Loucy (cell line): ENCODE measurements at regions not wholly inside any gene's neighbourhood (a gene's known extent, or its start where the extent isn't known, plus 50 kb on each side); places are given as distances from the start of the nearest gene placed in this dataset.

Source experiments
- H2AFZ ChIP-seq: fragments of 200-600 bp; sonication (generic); 2 replicates; pipeline ENCODE4 v1.6.0; 2016; ENCODE audit warnings: antibody characterized with exemption, mild to moderate bottlenecking, low read length, moderate library complexity
- H3F3A ChIP-seq: fragments of 200-600 bp; 2 replicates; pipeline ENCODE4 v1.6.0; 2016; ENCODE audit warnings: antibody characterized with exemption, low read depth, mild to moderate bottlenecking
- H3K27me3 ChIP-seq: fragments of 200-600 bp; sonication (generic); 2 replicates; pipeline ENCODE4 v1.6.1; 2014; ENCODE audit warnings: low read length, mild to moderate bottlenecking; ENCODE audit not compliant: insufficient read depth, poor library complexity, severe bottlenecking
- H3K36me3 ChIP-seq: fragments of 200-600 bp; sonication (generic); 2 replicates; pipeline ENCODE4 v1.6.1; 2016; ENCODE audit warnings: low read length; ENCODE audit not compliant: insufficient read depth
- H3K4me1 ChIP-seq: fragments of 200-600 bp; sonication (generic); 2 replicates; pipeline ENCODE4 v1.5.1; 2014; ENCODE audit warnings: low read length, mild to moderate bottlenecking; ENCODE audit not compliant: insufficient read depth, poor library complexity, severe bottlenecking
- H3K4me2 ChIP-seq: fragments of 200-600 bp; sonication (generic); 2 replicates; pipeline ENCODE4 v1.6.0; 2014; ENCODE audit warnings: antibody characterized with exemption, low read length, low read depth, mild to moderate bottlenecking; ENCODE audit not compliant: poor library complexity, severe bottlenecking
- H3K4me3 ChIP-seq: fragments of 200-600 bp; sonication (generic); 2 replicates; pipeline ENCODE4 v1.5.1; 2014; ENCODE audit warnings: low read length, mild to moderate bottlenecking, mixed read lengths; ENCODE audit not compliant: poor library complexity, severe bottlenecking
- H3K79me2 ChIP-seq: fragments of 200-600 bp; sonication (generic); 2 replicates; pipeline ENCODE4 v1.6.1; 2014; ENCODE audit warnings: low read length; ENCODE audit not compliant: insufficient read depth
- H3K9ac ChIP-seq: fragments of 200-600 bp; sonication (generic); 2 replicates; pipeline ENCODE4 v1.6.0; 2014; ENCODE audit warnings: mild to moderate bottlenecking, low read depth, low read length, moderate library complexity; ENCODE audit not compliant: poor library complexity, severe bottlenecking
- H3K9me2 ChIP-seq: fragments of 200-600 bp; sonication (generic); replicated peaks from 2 replicates; pipeline ENCODE4 v1.6.1; 2016; ENCODE audit warnings: low read depth, low read length, mixed read lengths
- H3K9me3 ChIP-seq: fragments of 200-600 bp; sonication (generic); 2 replicates; pipeline ENCODE4 v1.6.1; 2014; ENCODE audit warnings: mild to moderate bottlenecking, antibody characterized with exemption, low read length, low read depth; ENCODE audit not compliant: insufficient read depth
- H4K20me1 ChIP-seq: fragments of 200-600 bp; sonication (generic); 2 replicates; pipeline ENCODE4 v1.6.0; 2014; ENCODE audit warnings: antibody characterized with exemption, low read length, mild to moderate bottlenecking; ENCODE audit not compliant: insufficient read depth, poor library complexity, severe bottlenecking
- EZH2phosphoT487 ChIP-seq: fragments of 200-600 bp; IDR thresholded peaks from 2 replicates; pipeline ENCODE4 v1.6.1; 2018; ENCODE audit warnings: antibody characterized with exemption, mild to moderate bottlenecking, moderate library complexity, borderline replicate concordance
- TF ChIP-seq, protein P1 (sequence below): fragments of 200-600 bp; sonication (generic); conservative IDR thresholded peaks from 2 replicates; pipeline ENCODE4 v1.5.1; 2014; ENCODE audit warnings: mild to moderate bottlenecking, antibody characterized with exemption, low read length

DNA sequence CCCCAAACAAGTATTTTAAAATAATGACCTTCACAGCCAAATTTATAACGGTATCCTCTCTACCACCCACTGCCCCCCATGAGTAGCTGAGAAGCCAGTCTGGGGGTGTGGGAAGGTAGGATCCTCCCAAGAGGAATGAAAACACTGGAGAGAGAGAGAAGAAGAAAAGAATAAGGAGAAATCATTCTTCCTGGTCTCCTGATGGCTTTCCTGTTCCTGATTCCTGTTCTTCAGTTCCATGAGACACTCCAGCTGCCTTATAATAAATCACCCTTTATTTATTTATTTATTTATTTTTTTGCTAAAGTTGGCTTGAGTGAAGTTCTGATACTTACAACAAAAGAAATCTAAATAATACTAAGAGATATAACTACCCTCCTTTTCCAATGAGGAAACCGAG is 56.4 kb upstream of the FAM20A start:
- Histone ChIP-seq H3K36me3 (no peaks in the 10 kb centered on the region), H3K4me2 (no peak overlapping the region), H2AFZ (no peak overlapping the region), H3K9me3 (no peaks in the 10 kb centered on the region), H3K9me2 (no peaks in the 10 kb centered on the region), H3K27me3 (no peaks in the 10 kb centered on the region), H3K79me2 (no peaks in the 10 kb centered on the region), H3K4me1 (no peaks in the 10 kb centered on the region), H3K4me3 (no peak overlapping the region), H3K9ac (no peak overlapping the region), H3F3A (no peaks in the 10 kb centered on the region), H4K20me1 (no peaks in the 10 kb centered on the region)
- TF ChIP-seq EZH2phosphoT487: no peak
- TF ChIP-seq, protein P1, sequence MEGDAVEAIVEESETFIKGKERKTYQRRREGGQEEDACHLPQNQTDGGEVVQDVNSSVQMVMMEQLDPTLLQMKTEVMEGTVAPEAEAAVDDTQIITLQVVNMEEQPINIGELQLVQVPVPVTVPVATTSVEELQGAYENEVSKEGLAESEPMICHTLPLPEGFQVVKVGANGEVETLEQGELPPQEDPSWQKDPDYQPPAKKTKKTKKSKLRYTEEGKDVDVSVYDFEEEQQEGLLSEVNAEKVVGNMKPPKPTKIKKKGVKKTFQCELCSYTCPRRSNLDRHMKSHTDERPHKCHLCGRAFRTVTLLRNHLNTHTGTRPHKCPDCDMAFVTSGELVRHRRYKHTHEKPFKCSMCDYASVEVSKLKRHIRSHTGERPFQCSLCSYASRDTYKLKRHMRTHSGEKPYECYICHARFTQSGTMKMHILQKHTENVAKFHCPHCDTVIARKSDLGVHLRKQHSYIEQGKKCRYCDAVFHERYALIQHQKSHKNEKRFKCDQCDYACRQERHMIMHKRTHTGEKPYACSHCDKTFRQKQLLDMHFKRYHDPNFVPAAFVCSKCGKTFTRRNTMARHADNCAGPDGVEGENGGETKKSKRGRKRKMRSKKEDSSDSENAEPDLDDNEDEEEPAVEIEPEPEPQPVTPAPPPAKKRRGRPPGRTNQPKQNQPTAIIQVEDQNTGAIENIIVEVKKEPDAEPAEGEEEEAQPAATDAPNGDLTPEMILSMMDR: no peak

DNA sequence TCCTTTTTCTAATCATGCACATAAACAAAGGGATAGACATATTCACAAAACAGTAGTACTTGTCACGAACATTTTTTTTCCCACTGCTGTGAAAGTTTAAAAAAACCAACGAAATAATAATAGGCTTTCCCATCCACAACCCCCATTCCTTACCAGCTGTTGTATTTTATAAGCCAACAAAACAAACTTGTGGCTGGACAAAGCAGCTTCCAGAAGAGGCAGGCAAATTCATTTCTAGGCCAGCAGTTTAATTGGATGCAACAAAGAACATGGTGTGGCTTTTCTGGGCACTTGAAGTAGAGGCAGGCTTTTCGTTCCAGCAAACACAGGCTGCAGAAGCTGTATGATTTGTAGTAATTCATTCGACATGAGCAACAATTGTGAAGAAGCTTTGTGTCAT is 56.0 kb upstream of the FAM20A start:
- no peak for TF ChIP-seq EZH2phosphoT487
- TF ChIP-seq, protein P1: no peak
- Histone ChIP-seq H3F3A (no peaks in the 10 kb centered on the region), H3K27me3 (no peaks in the 10 kb centered on the region), H3K9ac (no peak overlapping the region), H3K4me1 (no peaks in the 10 kb centered on the region), H3K4me2 (no peak overlapping the region), H3K4me3 (no peak overlapping the region), H2AFZ (no peak overlapping the region), H3K9me2 (no peaks in the 10 kb centered on the region), H3K9me3 (no peaks in the 10 kb centered on the region), H3K36me3 (no peaks in the 10 kb centered on the region), H3K79me2 (no peaks in the 10 kb centered on the region), H4K20me1 (no peaks in the 10 kb centered on the region)

- H3K4me2 ChIP-seq: no peak overlapping the region
- H3K79me2 ChIP-seq: no peaks in the 10 kb centered on the region
Measured at GRCh38 chr17:68656666-68657065, 55.5 kb upstream of the FAM20A start.

More at GRCh38 chr17:68656666-68657065, 55.5 kb upstream of the FAM20A start:
- no peaks in the 10 kb centered on the region for H3K27me3 ChIP-seq
- H3K36me3 ChIP-seq: no peaks in the 10 kb centered on the region
- no peaks in the 10 kb centered on the region for H3K9me2 ChIP-seq
- H2AFZ ChIP-seq: no peak overlapping the region
- no peaks in the 10 kb centered on the region for H3F3A ChIP-seq
- no peaks in the 10 kb centered on the region for H4K20me1 ChIP-seq
- no peaks in the 10 kb centered on the region for H3K9me3 ChIP-seq
- no peak for TF ChIP-seq EZH2phosphoT487
- TF ChIP-seq, protein P1: no peak
- no peaks in the 10 kb centered on the region for H3K4me1 ChIP-seq
- no peak overlapping the region for H3K9ac ChIP-seq
- H3K4me3 ChIP-seq: no peak overlapping the region
